ENCODE measurements at regions not wholly inside any gene's neighbourhood (a gene's known extent, or its start where the extent isn't known, plus 50 kb on each side); places are given as distances from the start of the nearest gene placed in this dataset.

DNA sequence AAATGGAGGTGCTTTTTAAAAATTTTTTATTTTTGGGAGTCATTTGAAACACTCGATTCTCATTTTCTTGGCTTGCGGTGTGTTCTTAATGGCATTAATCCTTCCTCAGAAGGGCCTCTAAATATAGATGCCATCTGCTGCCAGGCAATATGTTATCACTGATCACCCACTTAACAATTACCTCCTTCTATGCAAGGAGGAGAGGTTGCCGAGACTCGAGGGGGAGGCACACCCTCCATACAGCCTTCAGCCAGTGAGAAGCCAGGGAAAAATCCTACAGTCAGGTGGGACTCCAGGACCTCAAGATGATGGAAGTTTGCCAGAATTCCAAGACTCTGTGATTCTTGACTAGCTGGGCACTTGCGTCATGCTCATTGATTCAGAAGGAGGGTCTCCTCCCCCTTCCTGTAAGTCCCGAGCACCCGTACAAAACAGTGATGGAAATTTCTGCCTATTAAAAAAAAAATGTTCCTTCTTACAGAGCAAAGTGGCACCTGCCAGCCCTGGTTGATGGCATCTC, 574.5 kb downstream of the TYW1 start:
- Histone ChIP-seq H3K9me3 (no peaks in the 10 kb centered on the region), H3K27ac (no peak overlapping the region), H3K4me1 (ENCODE audit: insufficient read depth) (no peaks in the 10 kb centered on the region), H3K36me3 (no peaks in the 10 kb centered on the region), H3K4me3 (no peak overlapping the region), H3K27me3 (no peaks in the 10 kb centered on the region)
- DNase-seq = no peak
- 79 to 85% (median 82%) methylated on average over 7 of the region's 7 CpGs for WGBS, 3 donors
- TF ChIP-seq, protein P1, sequence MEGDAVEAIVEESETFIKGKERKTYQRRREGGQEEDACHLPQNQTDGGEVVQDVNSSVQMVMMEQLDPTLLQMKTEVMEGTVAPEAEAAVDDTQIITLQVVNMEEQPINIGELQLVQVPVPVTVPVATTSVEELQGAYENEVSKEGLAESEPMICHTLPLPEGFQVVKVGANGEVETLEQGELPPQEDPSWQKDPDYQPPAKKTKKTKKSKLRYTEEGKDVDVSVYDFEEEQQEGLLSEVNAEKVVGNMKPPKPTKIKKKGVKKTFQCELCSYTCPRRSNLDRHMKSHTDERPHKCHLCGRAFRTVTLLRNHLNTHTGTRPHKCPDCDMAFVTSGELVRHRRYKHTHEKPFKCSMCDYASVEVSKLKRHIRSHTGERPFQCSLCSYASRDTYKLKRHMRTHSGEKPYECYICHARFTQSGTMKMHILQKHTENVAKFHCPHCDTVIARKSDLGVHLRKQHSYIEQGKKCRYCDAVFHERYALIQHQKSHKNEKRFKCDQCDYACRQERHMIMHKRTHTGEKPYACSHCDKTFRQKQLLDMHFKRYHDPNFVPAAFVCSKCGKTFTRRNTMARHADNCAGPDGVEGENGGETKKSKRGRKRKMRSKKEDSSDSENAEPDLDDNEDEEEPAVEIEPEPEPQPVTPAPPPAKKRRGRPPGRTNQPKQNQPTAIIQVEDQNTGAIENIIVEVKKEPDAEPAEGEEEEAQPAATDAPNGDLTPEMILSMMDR (IDR thresholded peaks at IDR 0.05) = no peak
- TF ChIP-seq EP300 (IDR thresholded peaks at IDR 0.05) (no peak), POLR2A (IDR thresholded peaks at IDR 0.05) (no peak)
- intact Hi-C loops (cut with DNase I) = no loop called here

DNA sequence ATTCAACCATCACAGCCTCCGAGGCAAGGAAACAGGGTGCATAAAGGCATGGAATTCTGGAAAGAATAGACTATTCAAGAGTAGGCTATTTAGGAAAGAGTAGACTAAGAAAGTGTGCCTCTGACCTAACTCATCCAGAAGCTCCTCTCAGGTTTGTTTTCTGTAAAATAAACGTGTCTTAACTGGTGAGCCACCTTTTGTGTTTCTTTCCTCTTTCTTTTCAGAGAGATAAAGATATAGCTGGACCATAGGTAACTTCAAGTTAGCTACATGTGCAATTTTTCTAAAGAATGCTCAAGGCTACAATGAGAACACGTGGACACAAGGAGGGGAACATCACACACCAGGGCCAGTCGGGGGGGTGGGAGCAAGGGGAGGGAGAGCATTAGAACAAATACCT, 577.0 kb downstream of the TYW1 start:
- 74% methylated on average over 4 of the region's 4 CpGs for WGBS, 3 donors
- intact Hi-C loops (cut with DNase I) = no loop called here

DNA sequence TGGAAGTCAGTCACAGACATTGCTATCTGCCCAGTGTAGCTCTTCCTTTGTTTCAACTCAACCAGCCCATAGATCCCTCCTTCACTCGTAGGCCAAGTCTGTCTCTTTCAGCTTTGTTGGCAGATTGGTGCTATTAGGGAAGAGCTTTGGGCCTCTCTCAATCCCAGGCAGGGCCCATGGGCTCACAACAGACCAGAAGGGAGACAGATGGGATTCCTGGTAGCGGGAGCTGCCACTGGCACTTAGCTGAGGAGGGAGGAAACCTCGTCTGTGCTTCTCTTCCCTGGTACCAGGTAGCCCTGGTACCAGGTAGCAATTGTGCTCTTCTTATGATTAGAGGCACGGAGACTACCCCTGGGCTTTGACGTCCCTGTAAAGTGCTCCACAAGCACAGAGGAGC, 592.0 kb downstream of the TYW1 start:
- intact Hi-C loops (cut with DNase I) = no loop called here
- peaks cover 0 to 3% of the 10 kb centered on the region in 2 donors for H3K9me3 ChIP-seq
- no peaks in the 10 kb centered on the region for H3K36me3 ChIP-seq
- H3K27me3 ChIP-seq = no peaks in the 10 kb centered on the region
- 66 to 84% (median 77%) methylated on average over 5 of the region's 5 CpGs for WGBS, 3 donors
- H3K27ac ChIP-seq = no peak overlapping the region
- no peaks in the 10 kb centered on the region for H3K4me1 ChIP-seq (ENCODE audit: insufficient read depth)
- DNase-seq = no peak
- TF ChIP-seq, protein P1 (IDR thresholded peaks at IDR 0.05) = no peak
- TF ChIP-seq POLR2A (IDR thresholded peaks at IDR 0.05) (no peak), EP300 (IDR thresholded peaks at IDR 0.05) (no peak)
- no peak overlapping the region for H3K4me3 ChIP-seq

More for the DNA sequence above, 577.0 kb downstream of the TYW1 start:
- H3K36me3 ChIP-seq = no peaks in the 10 kb centered on the region
- DNase-seq = no peak
- no peak for TF ChIP-seq EP300 (IDR thresholded peaks at IDR 0.05)
- H3K27ac ChIP-seq = no peak overlapping the region
- H3K4me3 ChIP-seq = no peak overlapping the region
- H3K9me3 ChIP-seq = no peaks in the 10 kb centered on the region
- no peaks in the 10 kb centered on the region for H3K27me3 ChIP-seq
- H3K4me1 ChIP-seq (ENCODE audit: insufficient read depth) = no peaks in the 10 kb centered on the region

DNA sequence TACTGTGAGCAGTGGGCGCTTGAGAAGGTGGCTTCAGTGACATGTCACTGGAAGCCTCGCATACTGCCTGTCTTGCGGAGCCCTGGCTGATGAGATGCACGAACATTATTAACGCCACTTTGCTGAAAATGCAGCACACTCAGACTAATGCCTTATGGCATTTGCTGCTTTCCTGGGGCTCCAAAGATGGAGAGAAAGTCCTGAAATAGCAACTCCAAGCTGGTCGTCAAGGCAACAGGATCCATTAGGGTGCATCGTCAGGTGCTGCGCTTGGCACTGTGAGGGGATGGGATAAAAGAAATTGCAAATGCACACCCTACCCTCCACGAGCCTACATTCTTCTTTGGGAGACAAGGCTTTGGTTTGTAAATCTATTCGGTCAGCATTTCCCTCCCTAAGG, 592.5 kb downstream of the TYW1 start:
- no peak for TF ChIP-seq EP300 (IDR thresholded peaks at IDR 0.05)
- no peak for TF ChIP-seq POLR2A (IDR thresholded peaks at IDR 0.05)
- TF ChIP-seq, protein P1 (IDR thresholded peaks at IDR 0.05) = no peak
- Histone ChIP-seq H3K27me3 (no peaks in the 10 kb centered on the region), H3K27ac (no peak overlapping the region), H3K9me3 (peaks cover 0 to 3% of the 10 kb centered on the region in 2 donors), H3K36me3 (no peaks in the 10 kb centered on the region), H3K4me1 (ENCODE audit: insufficient read depth) (no peaks in the 10 kb centered on the region), H3K4me3 (no peak overlapping the region)
- 69 to 75% (median 74%) methylated on average over 10 of the region's 10 CpGs for WGBS, 3 donors
- no peak for DNase-seq
- intact Hi-C loops (cut with DNase I) = no loop called here

DNA sequence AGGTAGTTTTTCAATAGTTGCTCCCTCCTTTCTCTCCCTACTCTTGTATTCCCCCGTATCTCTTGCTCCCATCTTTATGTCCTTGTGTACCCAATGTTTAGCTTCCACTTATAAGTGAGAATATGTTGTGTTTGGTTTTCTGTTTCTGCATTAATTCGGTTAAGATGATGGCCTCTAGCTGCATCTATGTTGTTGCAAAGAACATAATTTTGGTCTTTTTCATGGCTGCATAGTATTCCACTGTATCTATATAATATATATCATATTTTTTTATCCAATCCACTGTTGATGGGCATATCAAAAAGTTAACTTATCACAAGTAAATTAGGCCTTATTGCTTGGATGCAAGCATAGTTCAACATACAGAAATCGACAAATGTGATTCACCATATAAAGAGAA, 594.0 kb downstream of the TYW1 start:
- Histone ChIP-seq H3K27me3 (no peaks in the 10 kb centered on the region), H3K36me3 (no peaks in the 10 kb centered on the region), H3K9me3 (peaks cover 0 to 2% of the 10 kb centered on the region in 2 donors), H3K27ac (no peak overlapping the region), H3K4me3 (no peak overlapping the region), H3K4me1 (ENCODE audit: insufficient read depth) (no peaks in the 10 kb centered on the region)
- no peak for DNase-seq
- WGBS, 3 donors = 83 to 86% (median 84%) methylated on average over 3 of the region's 3 CpGs
- TF ChIP-seq, protein P1 (IDR thresholded peaks at IDR 0.05) = no peak
- TF ChIP-seq EP300 (IDR thresholded peaks at IDR 0.05) (no peak), POLR2A (IDR thresholded peaks at IDR 0.05) (no peak)
- intact Hi-C loops (cut with DNase I) = no loop called here

All from ovary (tissue), 7 donors.